ENCODE measurements at regions not wholly inside any gene's neighbourhood (a gene's known extent, or its start where the extent isn't known, plus 50 kb on each side); places are given as distances from the start of the nearest gene placed in this dataset.

DNA sequence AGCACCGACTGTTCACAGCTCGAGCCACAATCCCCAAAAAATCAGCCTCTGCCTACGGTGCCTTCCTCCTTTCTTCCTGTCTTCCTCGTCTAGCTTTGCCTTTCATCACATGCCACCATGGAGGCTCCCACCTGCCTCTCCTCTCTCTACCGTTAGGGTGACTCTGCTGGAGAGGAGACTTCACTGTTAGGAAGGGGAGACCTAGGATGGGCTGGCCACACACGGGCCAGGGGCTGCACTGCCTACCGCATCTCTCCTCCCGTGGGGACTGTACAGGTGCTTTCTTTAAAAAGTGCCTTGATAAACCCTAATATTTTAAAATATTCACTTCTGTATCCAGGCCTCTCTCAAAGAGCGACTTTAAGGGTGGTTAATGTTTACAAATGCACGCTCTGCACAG is 1104.7 kb downstream of the BCL11B start:
- DNase-seq (ENCODE audit: low spot score) = no peak

DNA sequence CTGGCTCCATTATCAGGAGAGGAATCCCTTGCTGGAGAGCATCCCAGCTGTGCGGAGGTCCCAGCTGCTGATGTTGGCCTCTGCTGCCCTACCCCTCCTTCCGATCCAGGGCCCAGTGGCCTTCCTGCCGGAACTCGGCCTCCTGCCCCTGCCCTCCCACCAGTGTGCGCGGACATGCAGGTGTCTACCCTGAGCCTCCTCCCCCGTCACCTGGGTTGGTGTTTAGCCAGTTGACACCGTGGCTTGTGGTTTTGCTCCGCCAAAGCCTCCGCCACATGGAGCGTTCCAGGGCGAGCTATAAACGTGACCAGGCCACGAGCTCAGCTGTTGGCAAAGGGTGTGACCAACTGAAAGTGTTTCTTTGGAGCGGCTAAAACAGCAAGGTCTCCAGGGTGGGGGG is 1104.3 kb downstream of the BCL11B start:
- no peak for DNase-seq (ENCODE audit: low spot score)

- no peak for DNase-seq (ENCODE audit: low spot score)
Observed at GRCh38 chr14:98168211-98168985, 1103.6 kb downstream of the BCL11B start.

GRCh38 chr14:98169170-98169587 is 1102.8 kb downstream of the BCL11B start:
- DNase-seq (ENCODE audit: low spot score) = no peak

DNA sequence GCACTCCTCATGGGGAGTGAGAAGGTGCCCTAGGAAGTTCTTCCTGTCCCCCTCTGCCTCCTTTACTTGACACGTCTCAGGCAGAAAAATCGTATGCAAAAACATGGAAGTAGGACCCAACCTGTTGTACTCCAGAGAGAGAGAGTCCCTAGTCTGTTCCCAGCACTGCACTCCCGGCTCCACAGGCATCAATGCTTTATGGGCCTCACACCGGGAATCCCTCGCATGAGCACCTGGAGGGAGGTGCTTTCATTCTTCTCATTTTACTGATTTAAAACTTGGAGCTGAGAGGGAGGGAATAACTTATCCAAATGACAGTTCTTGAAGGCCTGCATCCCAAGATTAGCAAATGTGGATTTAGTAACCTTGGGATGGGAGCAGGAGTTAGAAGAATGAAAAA is 1101.4 kb downstream of the BCL11B start:
- DNase-seq (ENCODE audit: low spot score) = no peak

DNA sequence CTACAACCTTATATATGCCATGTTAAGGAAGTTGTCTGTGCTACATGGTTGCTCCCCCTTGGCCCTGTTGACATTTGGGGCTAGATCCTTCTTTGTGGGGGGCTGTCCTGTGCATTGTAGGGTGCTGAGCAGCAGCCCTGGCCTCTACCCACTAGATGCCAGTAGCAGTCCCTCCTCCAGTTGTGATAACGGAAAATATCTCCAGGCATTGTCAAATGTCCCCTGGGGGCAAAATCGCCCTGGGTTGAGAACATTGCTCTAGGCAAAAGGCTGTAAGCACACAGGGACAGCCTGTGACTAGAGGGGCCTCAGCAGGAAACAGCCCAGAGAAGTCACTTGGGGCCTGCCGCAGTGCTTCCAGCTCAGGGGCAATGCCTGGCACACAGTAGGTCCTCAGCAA is 1100.3 kb downstream of the BCL11B start:
- DNase-seq (ENCODE audit: low spot score) = no peak

DNA sequence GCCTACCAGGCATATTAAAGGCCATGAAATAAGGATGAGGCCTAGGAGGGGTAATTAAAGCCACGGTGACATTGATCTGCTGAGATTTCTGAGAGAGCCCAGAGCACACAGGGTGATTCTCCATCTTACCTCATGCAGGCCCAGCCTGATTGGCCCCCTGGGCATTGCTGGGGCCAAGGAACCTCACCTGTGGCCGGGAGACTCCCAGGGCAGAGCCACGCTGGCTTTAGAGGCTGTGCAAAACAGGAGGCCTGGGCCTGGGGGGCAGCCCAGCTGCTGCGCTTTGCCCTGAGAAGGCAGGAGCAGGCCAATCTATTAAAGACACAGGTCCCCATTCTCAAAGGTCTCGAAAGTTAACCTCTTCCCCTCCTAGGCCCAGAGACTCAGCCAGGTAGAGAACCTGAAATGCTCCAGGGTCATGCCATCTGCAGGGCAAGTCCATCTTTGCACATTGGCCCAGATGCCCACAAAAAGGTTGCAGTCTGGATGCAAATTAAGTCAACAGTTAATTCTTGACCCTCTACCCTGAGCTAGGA is 1099.7 kb downstream of the BCL11B start:
- no peak for DNase-seq (ENCODE audit: low spot score)

GRCh38 chr14:98173305-98173704 is 1098.7 kb downstream of the BCL11B start:
- no peak for DNase-seq (ENCODE audit: low spot score)

GRCh38 chr14:98174041-98174440 is 1098.0 kb downstream of the BCL11B start:
- DNase-seq (ENCODE audit: low spot score) = no peak

GRCh38 chr14:98175436-98175835 is 1096.6 kb downstream of the BCL11B start:
- DNase-seq (ENCODE audit: low spot score) = no peak

DNA sequence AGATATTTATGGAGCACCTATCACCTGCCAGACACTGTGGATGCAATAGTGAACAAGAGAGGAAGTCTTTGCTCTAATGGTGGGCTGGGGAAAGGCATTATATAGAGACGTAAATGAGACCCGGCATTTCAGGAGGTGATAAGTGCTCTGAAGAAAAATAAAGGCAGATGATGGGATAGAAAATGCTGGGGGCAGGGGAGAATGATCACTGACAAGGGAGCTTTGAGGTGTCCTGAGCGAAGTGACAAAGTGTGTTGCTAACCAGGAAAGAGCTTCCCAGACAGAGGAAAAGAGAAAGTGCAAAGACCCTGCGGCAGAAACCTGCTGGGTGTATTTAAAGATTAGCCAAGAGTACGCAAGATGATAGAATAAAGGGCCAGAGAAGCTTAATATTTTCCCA is 1096.1 kb downstream of the BCL11B start:
- no peak for DNase-seq (ENCODE audit: low spot score)

GRCh38 chr14:98176892-98177291 is 1095.1 kb downstream of the BCL11B start:
- no peak for DNase-seq (ENCODE audit: low spot score)

- no peak for DNase-seq (ENCODE audit: low spot score)
Observed at GRCh38 chr14:98177551-98177950, 1094.4 kb downstream of the BCL11B start.

DNA sequence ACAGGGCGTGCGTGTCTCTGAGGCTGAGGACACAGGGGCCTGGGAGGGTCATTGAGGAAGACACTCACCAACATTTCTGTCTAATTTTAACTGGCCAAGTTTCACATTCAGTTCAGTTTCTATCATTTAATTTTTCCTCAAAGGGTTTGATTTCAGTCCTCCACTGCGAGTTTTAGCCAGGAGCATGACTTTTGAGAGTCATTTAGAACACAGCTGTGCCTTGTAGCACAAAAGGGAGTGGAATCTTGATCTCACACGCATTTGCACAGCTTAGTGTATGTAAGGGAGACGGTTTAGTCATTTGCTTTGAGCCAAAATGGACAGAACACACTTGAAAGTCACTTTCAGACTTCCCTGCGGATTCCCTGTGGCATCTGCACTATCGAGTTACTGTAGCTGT is 1090.8 kb downstream of the BCL11B start:
- DNase-seq (ENCODE audit: low spot score) = no peak

- no peak for DNase-seq (ENCODE audit: low spot score)
Observed at GRCh38 chr14:98181768-98182167, 1090.2 kb downstream of the BCL11B start.

- no peak for DNase-seq (ENCODE audit: low spot score)
Observed at GRCh38 chr14:98182393-98183055, 1089.5 kb downstream of the BCL11B start.

- no peak for DNase-seq (ENCODE audit: low spot score)
Observed at GRCh38 chr14:98183556-98183955, 1088.4 kb downstream of the BCL11B start.

GRCh38 chr14:98184457-98184856 is 1087.5 kb downstream of the BCL11B start:
- DNase-seq (ENCODE audit: low spot score) = no peak

- DNase-seq (ENCODE audit: low spot score) = no peak
Observed at GRCh38 chr14:98185036-98185435, 1087.0 kb downstream of the BCL11B start.

- no peak for DNase-seq (ENCODE audit: low spot score)
Observed at GRCh38 chr14:98186140-98186539, 1085.9 kb downstream of the BCL11B start.

- DNase-seq (ENCODE audit: low spot score) = no peak
Observed at GRCh38 chr14:98187281-98187680, 1084.7 kb downstream of the BCL11B start.

DNA sequence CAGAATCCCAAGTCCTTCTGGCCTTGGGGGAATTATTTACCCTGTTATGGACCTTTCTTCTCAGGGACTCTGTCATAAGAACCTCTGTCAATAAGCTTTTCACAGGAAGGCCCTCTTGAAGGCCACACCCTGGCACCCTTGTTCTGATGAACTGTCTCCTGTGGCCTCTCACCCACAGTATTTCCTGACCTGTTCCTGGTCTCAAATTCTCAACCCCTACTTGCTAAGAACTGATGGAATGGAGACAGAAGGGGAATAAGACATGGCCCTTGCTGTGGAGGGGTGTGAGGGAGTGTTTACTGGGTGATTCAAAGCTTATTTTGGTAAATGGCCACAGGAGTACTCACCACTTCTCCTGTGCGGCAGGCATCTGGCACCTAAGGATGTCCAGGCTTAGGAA is 1082.9 kb downstream of the BCL11B start:
- DNase-seq (ENCODE audit: low spot score) = no peak

GRCh38 chr14:98189511-98189910 is 1082.5 kb downstream of the BCL11B start:
- DNase-seq (ENCODE audit: low spot score) = no peak

All from left forelimb (tissue), 1 donor.